Neuronal stem cell (in vitro differentiated cells): ENCODE measurements at regions not wholly inside any gene's neighbourhood (a gene's known extent, or its start where the extent isn't known, plus 50 kb on each side); places are given as distances from the start of the nearest gene placed in this dataset.

Source experiments
- DNase-seq: peaks from one replicate; pipeline ENCODE4 v3.0.0-alpha.2; 2013; ENCODE audit warnings: low spot score
- H2AFZ ChIP-seq: one replicate; pipeline ENCODE4 v1.6.1; 2013; ENCODE audit warnings: mild to moderate bottlenecking, low read length, inconsistent platforms
- H2AK5ac ChIP-seq: 2 replicates; pipeline ENCODE4 v1.6.1; 2013; ENCODE audit warnings: low read depth, mild to moderate bottlenecking, inconsistent platforms, low read length, moderate library complexity, mixed read lengths
- H2BK120ac ChIP-seq: 2 replicates; pipeline ENCODE4 v1.6.1; 2013; ENCODE audit warnings: low read depth, mild to moderate bottlenecking, inconsistent platforms, low read length, moderate library complexity, mixed read lengths
- H2BK12ac ChIP-seq: one replicate; pipeline ENCODE4 v1.6.1; 2013; ENCODE audit warnings: low read length, inconsistent platforms
- H2BK15ac ChIP-seq: 2 replicates; pipeline ENCODE4 v1.6.1; 2013; ENCODE audit warnings: mild to moderate bottlenecking, low read length, inconsistent platforms, mixed read lengths
- H2BK5ac ChIP-seq: one replicate; pipeline ENCODE4 v1.6.1; 2013; ENCODE audit warnings: inconsistent platforms, mild to moderate bottlenecking, low read length, moderate library complexity
- H3K14ac ChIP-seq: one replicate; pipeline ENCODE4 v1.6.1; 2013; ENCODE audit warnings: low read length, inconsistent platforms
- H3K18ac ChIP-seq: 2 replicates; pipeline ENCODE4 v1.6.1; 2013; ENCODE audit warnings: low read length, inconsistent platforms
- H3K23ac ChIP-seq: 2 replicates; pipeline ENCODE4 v1.6.1; 2013; ENCODE audit warnings: low read depth, mild to moderate bottlenecking, mixed read lengths, low read length, inconsistent platforms; ENCODE audit not compliant: poor library complexity
- H3K27ac ChIP-seq: replicated peaks from 3 replicates; pipeline ENCODE4 v1.5.1; 2013; ENCODE audit warnings: low read length, inconsistent platforms
- H3K27me3 ChIP-seq, 3 experiments: 2 replicates each; pipeline ENCODE4 v1.6.1; 2013; ENCODE audit warnings: low read length in 3 of 3, mild to moderate bottlenecking in 2 of 3, inconsistent platforms in 1 of 3, low read depth in 1 of 3, mixed read lengths in 1 of 3, moderate library complexity in 1 of 3; ENCODE audit not compliant: control insufficient read depth in 3 of 3, insufficient read depth in 3 of 3
- H3K36me3 ChIP-seq, 2 donors: replicated peaks in 1 of 2; 2 replicates each; pipeline ENCODE4 v1.6.1; 2013; ENCODE audit warnings: low read length in 2 of 2; ENCODE audit not compliant: control insufficient read depth in 2 of 2, insufficient read depth in 2 of 2
- H3K4ac ChIP-seq: 2 replicates; pipeline ENCODE4 v1.6.1; 2013; ENCODE audit warnings: inconsistent platforms, mild to moderate bottlenecking, low read length, moderate library complexity
- H3K4me1 ChIP-seq, 2 donors: 1 replicate in 1 of 2; 2 replicates in 1 of 2; pipeline ENCODE4 v1.6.1; 2013; ENCODE audit warnings: low read length in 2 of 2, low read depth in 1 of 2; ENCODE audit not compliant: control insufficient read depth in 2 of 2, insufficient read depth in 1 of 2
- H3K4me2 ChIP-seq: one replicate; pipeline ENCODE4 v1.6.1; 2013; ENCODE audit warnings: mild to moderate bottlenecking, low read length, inconsistent platforms; ENCODE audit not compliant: insufficient read depth, poor library complexity, severe bottlenecking
- H3K4me3 ChIP-seq, 2 donors: 2 replicates each; pipeline ENCODE4 v1.5.1; 2013; ENCODE audit warnings: low read length in 2 of 2, mild to moderate bottlenecking in 2 of 2, inconsistent platforms in 1 of 2, moderate library complexity in 1 of 2
- H3K79me1 ChIP-seq: one replicate; pipeline ENCODE4 v1.6.1; 2013; ENCODE audit warnings: low read depth, mild to moderate bottlenecking, inconsistent platforms, low read length, moderate library complexity
- H3K9ac ChIP-seq: one replicate; pipeline ENCODE4 v1.6.1; 2013; ENCODE audit warnings: mild to moderate bottlenecking, low read depth, low read length, inconsistent platforms; ENCODE audit not compliant: poor library complexity
- H3K9me3 ChIP-seq, 2 donors: replicated peaks in 1 of 2; 2 replicates each; pipeline versions ENCODE3 to v1.6.1; 2013; ENCODE audit warnings: low read length in 2 of 2, mild to moderate bottlenecking in 2 of 2, inconsistent platforms in 1 of 2, low read depth in 1 of 2, mixed read lengths in 1 of 2, moderate library complexity in 1 of 2; ENCODE audit not compliant: control insufficient read depth in 2 of 2, insufficient read depth in 1 of 2
- H4K8ac ChIP-seq: one replicate; pipeline ENCODE4 v1.6.1; 2013; ENCODE audit warnings: low read depth, mild to moderate bottlenecking, inconsistent platforms, low read length, moderate library complexity
- H4K91ac ChIP-seq: one replicate; pipeline ENCODE4 v1.6.1; 2013; ENCODE audit warnings: low read length, low read depth, mild to moderate bottlenecking, inconsistent platforms; ENCODE audit not compliant: poor library complexity
- WGBS, 2 donors: extraction: QIAGEN DNeasy Blood & Tissue Kit; methylation state at CpG; one replicate each; pipeline ENCODE4 v1.1.7; 2013; ENCODE audit warnings: missing lambda C conversion rate in 2 of 2, mixed read lengths in 1 of 2; ENCODE audit not compliant: insufficient read length in 2 of 2, insufficient replicate concordance in 1 of 2; ENCODE audit errors: extremely low coverage in 2 of 2; 5-methylcytosine and 5-hydroxymethylcytosine counted together

DNA sequence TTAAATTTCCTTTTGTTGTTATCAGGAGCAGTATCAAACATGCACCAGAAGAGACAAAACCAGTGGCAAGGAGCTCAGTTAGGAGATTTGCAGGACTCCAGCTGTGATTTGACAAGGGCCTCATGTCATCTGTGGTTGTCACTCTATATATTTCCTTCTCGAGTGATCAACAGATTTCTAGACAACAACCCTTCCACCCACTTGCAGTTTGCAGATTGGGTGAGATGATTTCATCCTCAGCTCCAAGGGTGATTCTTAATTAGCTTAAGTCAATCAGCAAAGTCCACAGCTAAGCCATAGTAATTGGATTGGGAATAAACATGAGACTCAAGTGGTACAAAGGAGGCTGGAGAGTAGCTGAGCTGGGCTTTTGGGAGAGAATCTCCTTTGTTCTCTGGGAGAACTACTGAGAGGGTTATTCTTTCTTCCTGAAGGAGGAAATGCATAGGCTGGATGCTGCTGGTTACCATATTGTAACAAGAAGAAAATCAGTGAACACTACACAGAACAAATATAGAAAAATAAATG, 192.8 kb downstream of the PPARGC1A start:
- H3K36me3 ChIP-seq = no peaks in the 10 kb centered on the region
- no CpG with 5 or more reads among the region's 1 CpG for WGBS, 2 donors

DNA sequence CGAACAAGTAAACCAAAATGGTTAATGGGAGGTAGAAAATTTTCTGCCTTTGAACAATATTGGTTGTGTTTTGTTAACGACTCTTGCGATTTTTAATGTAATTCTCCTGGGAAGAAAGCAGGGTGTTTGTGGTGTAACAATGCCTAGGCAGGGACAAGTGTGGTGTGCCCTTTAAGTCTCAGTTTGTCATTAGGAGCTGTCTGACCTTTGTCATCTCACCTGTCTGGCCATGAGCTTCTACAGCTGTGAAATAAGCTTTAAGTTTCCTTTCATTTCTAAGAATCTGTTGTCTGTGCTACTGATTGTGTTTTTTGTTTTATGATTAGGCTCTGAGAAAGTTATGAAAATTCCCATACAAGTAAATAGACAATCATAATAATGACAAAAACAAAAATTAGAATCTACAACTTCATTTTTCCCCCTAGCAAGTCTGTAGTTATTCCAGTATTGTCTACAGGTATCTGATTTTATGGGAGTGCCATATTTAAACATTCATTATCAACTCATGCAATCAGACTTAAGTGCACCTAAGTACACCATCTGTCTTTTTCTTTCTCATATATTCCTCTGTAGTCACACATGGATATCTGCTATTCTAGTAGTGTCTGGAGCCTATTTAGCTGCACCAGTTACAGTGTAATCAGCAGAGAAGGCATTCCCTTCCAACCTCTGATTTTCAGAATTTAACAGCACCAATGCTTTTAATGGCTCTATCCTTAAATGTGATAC, 203.5 kb downstream of the PPARGC1A start:
- H4K8ac ChIP-seq = no peak overlapping the region
- no peak overlapping the region for H4K91ac ChIP-seq
- peaks cover 2 to 7% of the 10 kb centered on the region in 2 donors for H3K9me3 ChIP-seq
- H3K4me3 ChIP-seq = no peak overlapping the region
- H3K36me3 ChIP-seq = no peaks in the 10 kb centered on the region
- no peak overlapping the region for H2BK5ac ChIP-seq
- H3K27ac ChIP-seq = no peak overlapping the region
- WGBS, 2 donors = no CpG with 5 or more reads among the region's 3 CpGs
- H3K18ac ChIP-seq = no peak overlapping the region
- H2AK5ac ChIP-seq = no peak overlapping the region
- no peak overlapping the region for H3K4ac ChIP-seq
- H3K27me3 ChIP-seq = no peaks in the 10 kb centered on the region
- H2AFZ ChIP-seq = no peak overlapping the region
- H3K4me2 ChIP-seq = no peak overlapping the region
- peaks cover 0 to 3% of the 10 kb centered on the region in 2 donors for H3K4me1 ChIP-seq
- H3K9ac ChIP-seq = no peak overlapping the region
- H2BK12ac ChIP-seq = no peak overlapping the region
- no peak overlapping the region for H3K14ac ChIP-seq
- H2BK15ac ChIP-seq = no peak overlapping the region
- H2BK120ac ChIP-seq = no peak overlapping the region
- no peak for DNase-seq
- H3K23ac ChIP-seq = no peak overlapping the region
- H3K79me1 ChIP-seq = no peaks in the 10 kb centered on the region

More for the DNA sequence above, 192.8 kb downstream of the PPARGC1A start:
- Histone ChIP-seq H3K9me3 (no peaks in the 10 kb centered on the region), H2BK120ac (no peak overlapping the region), H3K23ac (no peak overlapping the region), H3K27ac (peak overlapping the region; percentile 27), H4K8ac (no peak overlapping the region), H3K4me1 (peaks cover 5 to 6% of the 10 kb centered on the region in 2 donors), H3K4me3 (no peak overlapping the region), H2BK12ac (no peak overlapping the region), H2AK5ac (no peak overlapping the region), H3K4ac (no peak overlapping the region), H2BK15ac (no peak overlapping the region), H2AFZ (peak overlapping the region; percentile 74), H3K27me3 (no peaks in the 10 kb centered on the region), H3K4me2 (no peak overlapping the region), H3K9ac (no peak overlapping the region), H2BK5ac (no peak overlapping the region), H3K14ac (no peak overlapping the region), H3K18ac (no peak overlapping the region), H4K91ac (no peak overlapping the region), H3K79me1 (no peaks in the 10 kb centered on the region)
- peak; percentile 29 for DNase-seq

DNA sequence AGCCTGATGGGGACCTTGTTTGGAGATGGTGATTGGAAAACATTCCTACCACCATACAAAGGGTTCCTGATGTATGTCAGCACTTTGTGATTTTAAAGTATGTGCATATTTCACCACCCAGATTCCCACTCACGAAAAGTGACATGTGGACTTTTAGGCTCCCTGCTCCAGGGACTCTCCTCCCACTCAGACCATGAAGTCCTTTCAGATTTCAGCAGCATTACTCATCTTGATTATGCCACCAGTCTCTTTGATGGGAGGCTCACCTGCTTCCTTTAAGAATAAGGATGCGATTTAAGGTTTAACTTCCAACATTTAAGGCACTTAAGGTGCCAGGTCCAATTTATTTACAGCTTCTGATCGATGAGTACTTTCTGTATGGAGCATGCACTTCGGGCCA, 204.4 kb downstream of the PPARGC1A start:
- no CpG with 5 or more reads among the region's 4 CpGs for WGBS, 2 donors
- DNase-seq = no peak
- H2AFZ ChIP-seq = no peak overlapping the region
- no peak overlapping the region for H3K9ac ChIP-seq
- no peak overlapping the region for H4K91ac ChIP-seq
- H3K79me1 ChIP-seq = no peaks in the 10 kb centered on the region
- H3K9me3 ChIP-seq = peaks cover 2 to 7% of the 10 kb centered on the region in 2 donors
- no peak overlapping the region for H3K4me3 ChIP-seq
- H2BK15ac ChIP-seq = no peak overlapping the region
- H3K18ac ChIP-seq = no peak overlapping the region
- no peaks in the 10 kb centered on the region for H3K36me3 ChIP-seq
- no peak overlapping the region for H2BK120ac ChIP-seq
- H3K4me2 ChIP-seq = no peak overlapping the region
- H3K4me1 ChIP-seq = peaks cover 0 to 3% of the 10 kb centered on the region in 2 donors
- no peak overlapping the region for H3K23ac ChIP-seq
- H2AK5ac ChIP-seq = no peak overlapping the region
- H3K27me3 ChIP-seq = no peaks in the 10 kb centered on the region
- H4K8ac ChIP-seq = no peak overlapping the region
- no peak overlapping the region for H3K27ac ChIP-seq
- H3K4ac ChIP-seq = no peak overlapping the region
- no peak overlapping the region for H2BK12ac ChIP-seq
- no peak overlapping the region for H3K14ac ChIP-seq
- no peak overlapping the region for H2BK5ac ChIP-seq

DNA sequence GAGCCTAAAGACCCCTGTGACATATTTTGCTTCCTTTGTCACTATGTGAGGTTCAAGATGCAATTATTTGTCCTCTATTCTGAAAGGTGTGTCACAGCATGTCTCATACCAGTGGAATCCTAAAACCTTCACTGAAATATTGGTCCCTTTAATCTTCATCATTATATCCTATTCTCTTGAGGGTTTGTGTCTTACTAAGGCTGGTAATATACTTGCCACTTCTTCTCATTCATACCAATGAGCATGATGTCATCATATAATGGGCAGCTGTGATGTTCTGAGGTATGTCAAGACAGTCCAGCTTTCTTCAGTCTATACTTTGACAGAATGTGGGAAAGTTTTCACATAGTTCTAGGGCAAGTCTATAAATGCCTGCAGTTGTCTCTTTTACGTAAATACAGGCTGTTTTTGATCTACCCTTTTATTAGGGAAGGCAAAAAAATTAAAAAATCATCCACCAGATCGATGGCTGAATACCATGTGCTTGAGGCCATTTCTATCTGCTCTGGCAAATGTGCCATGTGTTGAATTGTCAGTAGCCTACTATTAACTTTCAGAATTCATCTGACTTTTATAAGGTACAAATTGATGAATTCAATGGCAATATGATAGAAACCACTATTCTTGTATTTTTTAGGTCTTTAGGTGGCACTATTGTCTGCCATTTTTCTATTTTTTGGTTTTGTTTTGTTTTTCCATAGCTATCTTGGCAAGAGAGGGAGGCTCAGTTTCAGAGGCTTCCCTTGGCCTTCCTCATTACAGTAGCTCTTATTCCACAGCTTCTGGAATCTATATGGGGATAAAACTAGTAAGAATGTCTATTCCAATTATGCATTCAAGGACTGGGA, 209.0 kb downstream of the PPARGC1A start:
- H3K27ac ChIP-seq = no peak overlapping the region
- WGBS, 2 donors = no CpG with 5 or more reads among the region's 2 CpGs
- H2BK120ac ChIP-seq = no peak overlapping the region
- H2BK12ac ChIP-seq = no peak overlapping the region
- H2AFZ ChIP-seq = no peak overlapping the region
- H3K18ac ChIP-seq = no peak overlapping the region
- H2BK5ac ChIP-seq = no peak overlapping the region
- H3K14ac ChIP-seq = no peak overlapping the region
- H4K91ac ChIP-seq = no peak overlapping the region
- no peak overlapping the region for H3K4me3 ChIP-seq
- no peak overlapping the region for H3K9ac ChIP-seq
- H3K4ac ChIP-seq = no peak overlapping the region
- H2AK5ac ChIP-seq = no peak overlapping the region
- no peak overlapping the region for H3K4me2 ChIP-seq
- no peaks in the 10 kb centered on the region for H3K36me3 ChIP-seq
- no peaks in the 10 kb centered on the region for H3K79me1 ChIP-seq
- H3K27me3 ChIP-seq = no peaks in the 10 kb centered on the region
- H2BK15ac ChIP-seq = no peak overlapping the region
- H3K9me3 ChIP-seq = no peaks in the 10 kb centered on the region
- no peak for DNase-seq
- H3K23ac ChIP-seq = no peak overlapping the region
- no peaks in the 10 kb centered on the region for H3K4me1 ChIP-seq
- H4K8ac ChIP-seq = no peak overlapping the region
